ENCODE measurements at regions not wholly inside any gene's neighbourhood (a gene's known extent, or its start where the extent isn't known, plus 50 kb on each side); places are given as distances from the start of the nearest gene placed in this dataset.

DNA sequence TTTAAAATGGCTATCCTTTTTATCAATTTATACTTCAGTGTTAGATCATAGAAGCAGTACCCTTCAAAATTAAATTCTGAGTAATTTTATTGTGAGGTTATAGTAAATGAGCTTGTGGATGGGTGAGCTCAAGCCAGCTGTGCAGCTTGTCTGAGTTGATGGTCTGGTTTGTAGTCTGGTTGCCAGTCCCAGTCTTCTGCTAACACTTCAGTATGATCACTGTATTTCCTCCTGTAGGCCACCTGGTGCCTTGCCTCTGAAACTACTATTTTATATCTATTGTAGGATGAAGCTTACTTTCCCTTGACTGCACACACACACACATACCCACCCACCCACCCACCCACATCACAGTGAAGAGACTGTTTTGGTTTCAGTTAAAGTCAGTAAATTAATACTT, 496.4 kb downstream of the PCNX1 start:
- DNase-seq (no peak), ATAC-seq (ENCODE audit: low FRiP score in 2 of 2) (peak in 1 of 2 donors; percentile 24)
- peaks cover 0 to 13% (median 8%) of the 10 kb centered on the region in 4 donors for H3K4me1 ChIP-seq
- H3K27me3 ChIP-seq: no peaks in the 10 kb centered on the region
- H3K27ac ChIP-seq: no peak overlapping the region
- TF ChIP-seq, protein P1, sequence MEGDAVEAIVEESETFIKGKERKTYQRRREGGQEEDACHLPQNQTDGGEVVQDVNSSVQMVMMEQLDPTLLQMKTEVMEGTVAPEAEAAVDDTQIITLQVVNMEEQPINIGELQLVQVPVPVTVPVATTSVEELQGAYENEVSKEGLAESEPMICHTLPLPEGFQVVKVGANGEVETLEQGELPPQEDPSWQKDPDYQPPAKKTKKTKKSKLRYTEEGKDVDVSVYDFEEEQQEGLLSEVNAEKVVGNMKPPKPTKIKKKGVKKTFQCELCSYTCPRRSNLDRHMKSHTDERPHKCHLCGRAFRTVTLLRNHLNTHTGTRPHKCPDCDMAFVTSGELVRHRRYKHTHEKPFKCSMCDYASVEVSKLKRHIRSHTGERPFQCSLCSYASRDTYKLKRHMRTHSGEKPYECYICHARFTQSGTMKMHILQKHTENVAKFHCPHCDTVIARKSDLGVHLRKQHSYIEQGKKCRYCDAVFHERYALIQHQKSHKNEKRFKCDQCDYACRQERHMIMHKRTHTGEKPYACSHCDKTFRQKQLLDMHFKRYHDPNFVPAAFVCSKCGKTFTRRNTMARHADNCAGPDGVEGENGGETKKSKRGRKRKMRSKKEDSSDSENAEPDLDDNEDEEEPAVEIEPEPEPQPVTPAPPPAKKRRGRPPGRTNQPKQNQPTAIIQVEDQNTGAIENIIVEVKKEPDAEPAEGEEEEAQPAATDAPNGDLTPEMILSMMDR (IDR thresholded peaks at IDR 0.05): peak in 1 of 6 experiments; percentile 21
- no peak for TF ChIP-seq POLR2A (IDR thresholded peaks at IDR 0.05)
- no peak overlapping the region for H3K4me3 ChIP-seq
- H3K9me3 ChIP-seq: no peaks in the 10 kb centered on the region
- H3K36me3 ChIP-seq: no peaks in the 10 kb centered on the region

DNA sequence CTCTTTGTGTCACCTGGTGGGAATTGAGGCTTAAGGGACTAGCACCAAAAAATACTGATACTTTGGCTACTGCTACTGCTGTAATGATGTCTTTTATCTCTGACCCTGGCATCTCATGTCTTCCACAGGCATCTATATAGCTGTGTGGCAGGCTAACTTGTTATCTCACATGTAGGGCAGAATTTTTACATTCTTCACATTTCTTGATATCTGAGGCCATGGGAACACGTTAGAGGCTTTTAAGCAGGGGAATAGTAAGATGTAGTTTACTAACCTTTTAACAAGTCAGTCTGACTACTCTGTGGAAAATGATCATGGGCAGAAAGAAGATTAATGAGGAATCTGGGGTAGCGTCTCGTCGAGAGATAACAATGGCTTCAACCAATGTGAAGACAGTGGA, 498.4 kb downstream of the PCNX1 start:
- Histone ChIP-seq H3K4me1 (peaks cover under 1 to 12% (median 3%) of the 10 kb centered on the region in 4 donors), H3K27me3 (no peaks in the 10 kb centered on the region), H3K36me3 (no peaks in the 10 kb centered on the region), H3K9me3 (no peaks in the 10 kb centered on the region), H3K27ac (no peak overlapping the region), H3K4me3 (no peak overlapping the region)
- ATAC-seq (ENCODE audit: low FRiP score in 2 of 2) (no peak), DNase-seq (no peak)
- TF ChIP-seq, protein P1 (IDR thresholded peaks at IDR 0.05): no peak
- TF ChIP-seq EP300 (IDR thresholded peaks at IDR 0.05) (no peak), POLR2A (IDR thresholded peaks at IDR 0.05) (no peak), POLR2AphosphoS5 (IDR thresholded peaks at IDR 0.05) (no peak)
- WGBS, 2 donors: 91 to 93% methylated on average over 4 of the region's 4 CpGs

DNA sequence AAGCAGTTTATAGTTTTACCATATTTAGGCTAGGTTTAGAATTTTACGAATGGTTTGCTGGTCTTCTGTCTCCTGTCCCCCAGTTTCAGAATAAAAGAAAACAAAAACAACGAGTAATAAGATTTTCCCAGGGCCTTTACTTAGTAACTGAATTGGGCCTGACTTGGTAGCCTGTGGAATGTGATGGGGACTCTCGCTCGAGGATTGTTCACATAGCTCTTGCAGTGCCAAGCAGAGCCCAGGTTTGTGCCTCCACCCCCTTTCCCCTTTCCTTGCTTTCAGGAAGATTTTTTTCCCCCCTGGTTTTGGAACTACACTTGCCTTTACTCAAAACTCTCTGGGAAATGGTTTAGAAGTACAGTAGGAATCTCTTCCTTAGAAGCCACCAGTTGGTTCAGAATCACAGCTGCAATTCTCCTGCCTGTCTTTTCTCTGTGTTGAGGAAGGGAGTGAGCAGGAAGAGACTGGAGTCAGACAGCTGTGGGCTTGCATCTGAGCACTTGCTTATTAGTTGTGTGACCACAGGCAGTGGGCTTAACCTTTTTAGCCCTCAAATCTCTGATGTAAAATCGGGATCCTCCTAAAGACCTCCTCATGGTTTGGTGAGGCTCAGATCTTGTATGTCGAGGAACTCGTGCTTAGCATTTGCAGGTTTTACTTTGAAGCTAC, 501.2 kb downstream of the PCNX1 start:
- 85 to 92% methylated on average over 7 of the region's 7 CpGs for WGBS, 2 donors
- Histone ChIP-seq H3K9me3 (no peaks in the 10 kb centered on the region), H3K4me1 (peaks cover 3 to 15% (median 11%) of the 10 kb centered on the region in 4 donors), H3K4me3 (no peak overlapping the region), H3K27me3 (no peaks in the 10 kb centered on the region), H3K27ac (no peak overlapping the region), H3K36me3 (no peaks in the 10 kb centered on the region)
- no peak for ATAC-seq (ENCODE audit: low FRiP score in 2 of 2)
- TF ChIP-seq POLR2A (IDR thresholded peaks at IDR 0.05) (no peak), POLR2AphosphoS5 (IDR thresholded peaks at IDR 0.05) (no peak), EP300 (IDR thresholded peaks at IDR 0.05) (no peak)
- TF ChIP-seq, protein P1 (IDR thresholded peaks at IDR 0.05): no peak
- no peak for DNase-seq

DNA sequence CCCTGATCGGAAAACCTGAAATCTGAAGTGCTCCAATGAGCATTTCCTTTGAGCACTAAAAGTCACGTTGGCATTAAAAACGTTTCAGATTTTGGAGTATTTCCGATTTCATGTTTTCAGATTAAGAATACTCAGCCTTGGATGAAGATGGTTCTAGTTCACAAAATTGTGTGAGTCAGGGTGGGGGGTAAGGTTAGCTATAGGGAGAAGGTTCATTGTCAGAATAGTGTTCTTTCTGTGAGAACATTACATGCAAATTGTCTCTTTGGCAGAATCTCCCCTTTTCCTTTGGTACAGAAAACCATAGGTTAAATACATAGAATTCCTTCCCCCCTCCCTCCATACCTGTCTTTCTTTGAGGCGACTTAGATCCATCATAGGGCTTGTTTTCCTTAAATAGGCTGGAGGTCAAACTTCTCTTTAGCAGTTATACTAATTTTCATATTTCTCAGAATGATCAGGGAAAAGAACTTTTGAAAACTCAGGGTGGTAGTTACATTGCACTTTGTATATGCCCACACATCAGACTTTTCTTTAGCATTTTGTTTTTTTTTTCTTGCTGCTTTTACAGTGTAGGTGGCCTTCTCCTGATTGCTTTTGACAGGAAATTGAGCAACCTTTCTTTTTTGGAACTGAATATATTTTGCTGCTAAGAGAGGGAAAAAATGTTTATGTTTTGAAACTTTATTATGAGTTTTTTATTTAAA, 503.5 kb downstream of the PCNX1 start:
- WGBS, 2 donors: 92% methylated on average over 5 of the region's 5 CpGs
- Histone ChIP-seq H3K36me3 (no peaks in the 10 kb centered on the region), H3K4me1 (peaks cover 3 to 15% (median 11%) of the 10 kb centered on the region in 4 donors), H3K4me3 (no peak overlapping the region), H3K27ac (no peak overlapping the region), H3K9me3 (no peaks in the 10 kb centered on the region), H3K27me3 (no peaks in the 10 kb centered on the region)
- DNase-seq (no peak), ATAC-seq (ENCODE audit: low FRiP score in 2 of 2) (no peak)
- TF ChIP-seq POLR2AphosphoS5 (IDR thresholded peaks at IDR 0.05): no peak
- no peak for TF ChIP-seq POLR2A (IDR thresholded peaks at IDR 0.05)
- TF ChIP-seq EP300 (IDR thresholded peaks at IDR 0.05): no peak
- TF ChIP-seq, protein P1 (IDR thresholded peaks at IDR 0.05): no peak

DNA sequence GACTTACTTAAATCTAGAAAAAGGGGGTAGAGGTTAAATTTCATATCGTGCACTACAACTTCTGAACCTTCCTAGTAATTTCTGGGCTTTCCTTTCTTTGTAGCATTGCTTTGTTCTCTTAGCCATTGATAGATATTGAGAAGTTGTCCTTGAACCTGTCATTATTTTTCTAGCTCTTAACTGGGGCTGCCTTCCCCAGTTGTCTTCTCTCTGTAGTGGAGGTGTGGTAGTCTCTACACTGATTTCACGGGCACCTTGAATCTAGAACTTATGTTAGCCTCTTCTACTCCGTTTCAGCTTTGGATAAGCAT, 504.0 kb downstream of the PCNX1 start:
- Histone ChIP-seq H3K36me3 (no peaks in the 10 kb centered on the region), H3K9me3 (no peaks in the 10 kb centered on the region), H3K27me3 (no peaks in the 10 kb centered on the region), H3K4me3 (no peak overlapping the region), H3K4me1 (peaks cover 3 to 15% (median 11%) of the 10 kb centered on the region in 4 donors), H3K27ac (no peak overlapping the region)
- ATAC-seq (ENCODE audit: low FRiP score in 2 of 2): no peak
- TF ChIP-seq POLR2AphosphoS5 (IDR thresholded peaks at IDR 0.05): no peak
- TF ChIP-seq EP300 (IDR thresholded peaks at IDR 0.05): no peak
- TF ChIP-seq, protein P1 (IDR thresholded peaks at IDR 0.05): no peak
- TF ChIP-seq POLR2A (IDR thresholded peaks at IDR 0.05): no peak
- 74 to 85% methylated on average over 3 of the region's 3 CpGs for WGBS, 2 donors
- no peak for DNase-seq
